AG09309 (cell line): ENCODE measurements at regions not wholly inside any gene's neighbourhood (a gene's known extent, or its start where the extent isn't known, plus 50 kb on each side); places are given as distances from the start of the nearest gene placed in this dataset.
"Not testable (repeated sequence)": the region's sequence is repeated elsewhere in the genome, so short reads cannot be mapped to it uniquely, and the experiment has no call there.

Experiments used
- DNase-seq: peaks from one replicate; pipeline ENCODE4 v3.0.0-alpha.2; 2010; ENCODE audit warnings: low read depth
- H3K4me3 ChIP-seq: 2 replicates; pipeline ENCODE4 v1.5.1; 2011; ENCODE audit warnings: mild to moderate bottlenecking, low read depth, low read length, moderate library complexity; ENCODE audit not compliant: control insufficient read depth
- TF ChIP-seq, protein P1 (sequence below): IDR thresholded peaks from 2 replicates; pipeline ENCODE4 v1.5.1; 2011; ENCODE audit warnings: mild to moderate bottlenecking, low read depth, low read length, inconsistent platforms; ENCODE audit not compliant: insufficient read depth, control insufficient read depth; ENCODE audit errors: missing control alignments

DNA sequence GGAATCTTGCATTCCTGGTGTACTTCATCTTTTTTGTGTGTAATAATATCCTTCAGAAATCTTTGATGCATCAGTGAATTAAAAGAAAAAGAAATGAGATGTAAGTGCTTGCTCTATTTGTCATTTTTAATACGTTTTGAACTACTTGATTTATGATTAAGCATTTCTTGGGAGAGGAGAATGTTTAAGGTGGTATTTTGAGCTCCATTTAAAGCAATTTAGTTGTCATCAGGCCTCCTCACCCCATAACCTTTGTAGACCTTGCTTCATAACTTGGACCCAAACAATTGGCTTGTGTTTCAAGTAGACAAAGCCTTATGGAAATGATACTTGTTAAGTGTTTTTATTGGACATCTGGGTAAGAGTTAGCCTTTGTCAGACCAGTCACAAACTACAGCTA is 87.1 kb upstream of the VEPH1 start:
- H3K4me3 ChIP-seq = no peak overlapping the region
- no peak for DNase-seq
- TF ChIP-seq, protein P1, sequence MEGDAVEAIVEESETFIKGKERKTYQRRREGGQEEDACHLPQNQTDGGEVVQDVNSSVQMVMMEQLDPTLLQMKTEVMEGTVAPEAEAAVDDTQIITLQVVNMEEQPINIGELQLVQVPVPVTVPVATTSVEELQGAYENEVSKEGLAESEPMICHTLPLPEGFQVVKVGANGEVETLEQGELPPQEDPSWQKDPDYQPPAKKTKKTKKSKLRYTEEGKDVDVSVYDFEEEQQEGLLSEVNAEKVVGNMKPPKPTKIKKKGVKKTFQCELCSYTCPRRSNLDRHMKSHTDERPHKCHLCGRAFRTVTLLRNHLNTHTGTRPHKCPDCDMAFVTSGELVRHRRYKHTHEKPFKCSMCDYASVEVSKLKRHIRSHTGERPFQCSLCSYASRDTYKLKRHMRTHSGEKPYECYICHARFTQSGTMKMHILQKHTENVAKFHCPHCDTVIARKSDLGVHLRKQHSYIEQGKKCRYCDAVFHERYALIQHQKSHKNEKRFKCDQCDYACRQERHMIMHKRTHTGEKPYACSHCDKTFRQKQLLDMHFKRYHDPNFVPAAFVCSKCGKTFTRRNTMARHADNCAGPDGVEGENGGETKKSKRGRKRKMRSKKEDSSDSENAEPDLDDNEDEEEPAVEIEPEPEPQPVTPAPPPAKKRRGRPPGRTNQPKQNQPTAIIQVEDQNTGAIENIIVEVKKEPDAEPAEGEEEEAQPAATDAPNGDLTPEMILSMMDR = no peak

DNA sequence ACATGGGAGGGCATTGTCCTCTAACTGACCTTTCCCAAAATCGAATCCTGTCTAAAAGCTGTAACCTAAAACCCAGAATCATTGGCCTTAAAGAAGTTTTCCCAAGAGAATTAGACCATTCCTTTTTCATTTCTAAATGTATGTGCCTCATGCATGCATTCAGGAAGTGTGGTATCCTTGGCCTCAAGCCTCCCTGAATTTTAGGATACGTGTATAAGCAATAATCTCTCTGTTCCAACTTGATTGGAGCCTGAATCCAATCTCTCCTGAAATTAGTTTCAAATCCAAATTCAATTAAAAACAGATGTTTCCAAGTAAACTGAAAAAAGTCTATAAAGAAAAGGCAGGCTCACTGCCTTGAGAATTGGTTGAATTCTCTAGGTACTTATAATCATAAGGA is 86.0 kb upstream of the VEPH1 start:
- DNase-seq = no peak
- H3K4me3 ChIP-seq = no peak overlapping the region
- TF ChIP-seq, protein P1 = no peak

DNA sequence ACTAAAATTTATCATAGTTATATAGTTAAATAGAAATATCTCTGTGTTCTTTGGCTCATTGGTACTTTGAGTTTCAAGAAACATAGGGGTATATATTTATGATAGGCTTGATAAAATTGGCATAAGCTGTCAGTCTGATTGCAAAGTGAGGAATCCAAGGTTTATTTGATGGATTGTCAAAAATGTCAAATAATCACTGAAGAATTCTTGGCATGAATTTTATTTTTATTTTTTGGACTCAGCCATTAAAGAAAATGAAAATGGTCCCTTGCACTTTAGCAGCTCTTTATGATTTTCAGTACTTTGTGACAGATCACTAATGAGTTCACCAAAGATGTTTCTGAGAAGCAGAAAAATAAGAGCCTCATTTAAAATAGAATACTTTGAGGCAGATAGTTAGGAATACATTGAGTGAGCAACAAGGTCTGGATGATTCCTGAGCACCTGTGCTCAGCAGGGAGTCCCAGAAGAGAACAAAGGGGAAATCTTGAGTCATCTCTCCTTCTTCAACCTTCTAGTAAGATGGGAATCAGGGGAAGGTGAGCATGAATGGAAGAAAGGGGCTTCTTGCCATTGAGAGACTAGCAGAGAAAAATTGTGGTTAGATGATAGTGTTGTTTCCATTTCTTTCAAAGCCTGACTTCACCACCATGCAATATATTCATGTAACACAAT is 85.3 kb upstream of the VEPH1 start:
- TF ChIP-seq, protein P1 = no peak
- DNase-seq = no peak
- no peak overlapping the region for H3K4me3 ChIP-seq

DNA sequence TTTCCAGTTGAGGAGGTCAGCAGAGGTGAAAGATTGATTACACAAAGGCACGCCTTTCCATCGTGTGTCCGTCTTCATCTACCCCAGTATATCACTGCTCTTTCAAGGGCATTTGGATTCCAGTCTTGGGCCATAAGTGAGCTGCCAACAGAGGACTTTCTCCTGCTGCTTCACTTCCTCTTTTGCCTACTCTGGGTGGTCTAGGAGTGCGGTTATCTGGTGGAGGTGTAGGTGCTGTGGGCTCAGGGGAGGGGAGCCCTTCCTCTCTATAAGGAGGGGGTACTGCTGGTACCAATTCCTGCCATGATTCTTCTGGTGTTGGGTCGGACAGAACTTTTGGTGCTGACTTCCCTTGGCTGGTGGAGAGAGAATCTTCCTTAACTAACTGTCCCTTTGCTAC is 83.1 kb upstream of the VEPH1 start:
- no peak for DNase-seq
- H3K4me3 ChIP-seq = no peak overlapping the region
- TF ChIP-seq, protein P1 = no peak

DNA sequence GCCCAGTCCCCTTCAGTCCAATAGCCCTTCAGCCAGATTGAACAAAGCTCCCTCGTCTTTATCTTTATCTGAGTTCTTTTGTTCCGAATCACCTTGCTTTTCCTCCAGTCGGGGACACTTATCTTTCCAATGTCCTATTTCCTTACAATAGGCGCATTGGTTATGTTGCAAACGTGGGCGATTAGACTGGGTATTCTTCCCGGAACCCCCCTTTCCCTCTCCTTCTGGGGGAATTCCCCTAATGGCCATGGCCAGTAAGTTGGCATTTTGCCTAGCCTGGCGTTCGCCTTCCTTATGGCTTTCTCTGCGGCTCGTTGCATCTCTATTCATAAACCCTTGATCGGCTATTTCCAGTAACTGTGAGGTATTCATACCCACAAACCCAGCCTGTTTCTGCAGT is 82.2 kb upstream of the VEPH1 start:
- TF ChIP-seq, protein P1 = no peak
- H3K4me3 ChIP-seq = no peak overlapping the region
- DNase-seq = no peak

DNA sequence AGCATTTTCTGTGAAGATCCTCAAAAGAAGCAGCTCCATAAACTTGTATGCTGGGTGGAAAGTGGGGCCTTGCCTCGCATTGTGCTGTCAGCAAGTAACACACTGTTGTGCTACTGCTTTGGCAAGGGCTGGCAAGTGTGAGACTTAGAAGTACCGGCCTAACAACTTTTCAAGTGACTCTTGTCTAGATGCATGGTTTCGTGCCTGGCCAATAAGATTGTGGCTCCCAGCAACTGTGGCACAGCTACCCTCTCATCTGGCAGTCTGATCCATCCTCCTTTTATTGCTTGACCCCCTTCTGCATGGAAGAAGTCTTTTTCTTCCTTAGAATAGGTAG is 79.4 kb upstream of the VEPH1 start:
- DNase-seq = no peak
- no peak overlapping the region for H3K4me3 ChIP-seq
- TF ChIP-seq, protein P1 = no peak

DNA sequence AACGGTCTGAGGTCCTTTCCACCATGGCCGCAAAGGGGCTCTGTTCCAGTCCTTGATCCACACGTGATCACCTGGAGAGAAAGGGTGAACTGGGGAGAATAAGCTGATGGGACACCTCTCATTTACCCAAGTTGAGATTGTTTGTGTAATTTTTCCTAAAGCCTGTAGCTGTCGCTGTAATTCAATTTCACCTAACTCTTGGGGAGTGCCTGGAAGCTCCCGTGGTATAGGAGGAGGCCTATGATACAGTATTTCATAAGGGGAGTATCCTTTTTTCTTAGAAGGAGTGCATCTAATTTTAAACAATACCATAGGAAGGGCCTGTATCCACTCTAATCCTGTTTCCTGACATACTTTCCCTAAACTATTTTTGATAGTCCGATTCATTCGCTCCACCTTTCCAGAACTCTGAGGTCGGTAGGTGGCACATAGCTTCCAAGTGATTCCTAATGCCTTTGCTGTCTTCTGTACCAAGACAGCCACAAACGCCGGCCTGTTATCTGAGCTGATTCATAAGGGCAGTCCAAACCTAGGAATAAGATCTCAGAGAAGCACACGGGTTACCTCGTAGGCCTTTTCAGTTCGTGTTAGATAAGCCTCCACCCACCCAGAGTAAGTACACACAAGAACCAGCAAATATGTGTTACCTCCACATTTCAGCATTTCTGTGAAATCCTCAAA is 78.9 kb upstream of the VEPH1 start:
- DNase-seq, H3K4me3 ChIP-seq: not testable (repeated sequence)
